GM18909 (cell line): ENCODE measurements at regions not wholly inside any gene's neighbourhood (a gene's known extent, or its start where the extent isn't known, plus 50 kb on each side); places are given as distances from the start of the nearest gene placed in this dataset.
"Not testable (repeated sequence)": the region's sequence is repeated elsewhere in the genome, so short reads cannot be mapped to it uniquely, and the experiment has no call there.

Experiments
- ATAC-seq: cut with Tn5 transposase; IDR thresholded peaks from one replicate; pipeline ENCODE4 v1.9.1; 2021; ENCODE audit warnings: mild to moderate bottlenecking; ENCODE audit not compliant: unreplicated experiment, poor library complexity

GRCh38 chr2:106339609-106340008 is 128.6 kb downstream of the RGPD3 start:
- no peak for ATAC-seq

- no peak for ATAC-seq
Measured at GRCh38 chr2:106339132-106339531, 129.1 kb downstream of the RGPD3 start.

- ATAC-seq, result no peak
Measured at GRCh38 chr2:106338043-106338442, 130.2 kb downstream of the RGPD3 start.

GRCh38 chr2:106336737-106337136 is 131.5 kb downstream of the RGPD3 start:
- no peak for ATAC-seq

- no peak for ATAC-seq
Measured at GRCh38 chr2:106336108-106336507, 132.1 kb downstream of the RGPD3 start.

- no peak for ATAC-seq
Measured at GRCh38 chr2:106334802-106335201, 133.4 kb downstream of the RGPD3 start.

GRCh38 chr2:106333253-106333873 is 134.8 kb downstream of the RGPD3 start:
- ATAC-seq, result not testable (repeated sequence)

- ATAC-seq, result no peak
Measured at GRCh38 chr2:106332054-106332453, 136.2 kb downstream of the RGPD3 start.

- ATAC-seq, result not testable (repeated sequence)
Measured at GRCh38 chr2:106330384-106331261, 136.5 kb upstream of the UXS1 start.

GRCh38 chr2:106323337-106324013 is 129.4 kb upstream of the UXS1 start:
- no peak for ATAC-seq

- no peak for ATAC-seq
Measured at GRCh38 chr2:106322281-106322680, 128.2 kb upstream of the UXS1 start.

- ATAC-seq, result not testable (repeated sequence)
Measured at GRCh38 chr2:106320439-106320838, 126.3 kb upstream of the UXS1 start.

GRCh38 chr2:106316915-106317314 is 122.8 kb upstream of the UXS1 start:
- ATAC-seq, result no peak

GRCh38 chr2:106314444-106314843 is 120.3 kb upstream of the UXS1 start:
- no peak for ATAC-seq

- no peak for ATAC-seq
Measured at GRCh38 chr2:106311041-106311370, 116.9 kb upstream of the UXS1 start.

GRCh38 chr2:106307860-106308259 is 113.8 kb upstream of the UXS1 start:
- ATAC-seq, result peak; percentile 60

GRCh38 chr2:106306387-106306786 is 112.3 kb upstream of the UXS1 start:
- no peak for ATAC-seq

- no peak for ATAC-seq
Measured at GRCh38 chr2:106304612-106305184, 110.6 kb upstream of the UXS1 start.

- ATAC-seq, result no peak
Measured at GRCh38 chr2:106299696-106300095, 105.6 kb upstream of the UXS1 start.

GRCh38 chr2:106296182-106296815 is 102.2 kb upstream of the UXS1 start:
- no peak for ATAC-seq
